ENCODE measurements at regions not wholly inside any gene's neighbourhood (a gene's known extent, or its start where the extent isn't known, plus 50 kb on each side); places are given as distances from the start of the nearest gene placed in this dataset.

DNA sequence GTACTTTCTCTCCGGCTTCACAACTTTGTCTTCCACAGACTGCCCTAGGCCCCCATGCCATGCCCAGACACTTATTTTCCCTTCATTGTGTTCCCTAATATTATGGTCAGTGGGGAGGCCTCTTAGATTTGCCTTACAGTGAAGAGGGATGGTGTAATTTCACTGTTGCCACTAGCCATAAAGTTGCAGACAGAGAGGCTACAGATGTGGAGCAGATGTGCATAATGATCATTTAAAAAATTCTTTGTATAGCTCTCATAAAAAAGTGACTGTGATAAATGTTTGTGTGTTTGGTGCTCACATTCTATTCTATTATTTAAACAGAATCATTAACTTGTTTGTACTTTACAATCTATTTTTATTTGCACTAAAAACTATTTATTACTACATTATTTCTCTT, 67.5 kb upstream of the FN1 start:
- H3K79me2 ChIP-seq (ENCODE audit: insufficient read depth, low read length) = no peaks in the 10 kb centered on the region
- DNase-seq (ENCODE audit: insufficient read length, low spot score, missing footprints) = no peak
- no peaks in the 10 kb centered on the region for H3K36me3 ChIP-seq (ENCODE audit: insufficient read depth, low read length)
- H3K27ac ChIP-seq (ENCODE audit: low read depth, low read length) = peak overlapping the region; percentile 88
- H3K4me1 ChIP-seq (ENCODE audit: insufficient read depth, low read length) = peaks cover 72% of the 10 kb centered on the region
- H3K4me3 ChIP-seq (ENCODE audit: insufficient read depth, low read length) = no peak overlapping the region
- no peak overlapping the region for H3K4me2 ChIP-seq (ENCODE audit: insufficient read depth, low read length)
- TF ChIP-seq, protein P1, sequence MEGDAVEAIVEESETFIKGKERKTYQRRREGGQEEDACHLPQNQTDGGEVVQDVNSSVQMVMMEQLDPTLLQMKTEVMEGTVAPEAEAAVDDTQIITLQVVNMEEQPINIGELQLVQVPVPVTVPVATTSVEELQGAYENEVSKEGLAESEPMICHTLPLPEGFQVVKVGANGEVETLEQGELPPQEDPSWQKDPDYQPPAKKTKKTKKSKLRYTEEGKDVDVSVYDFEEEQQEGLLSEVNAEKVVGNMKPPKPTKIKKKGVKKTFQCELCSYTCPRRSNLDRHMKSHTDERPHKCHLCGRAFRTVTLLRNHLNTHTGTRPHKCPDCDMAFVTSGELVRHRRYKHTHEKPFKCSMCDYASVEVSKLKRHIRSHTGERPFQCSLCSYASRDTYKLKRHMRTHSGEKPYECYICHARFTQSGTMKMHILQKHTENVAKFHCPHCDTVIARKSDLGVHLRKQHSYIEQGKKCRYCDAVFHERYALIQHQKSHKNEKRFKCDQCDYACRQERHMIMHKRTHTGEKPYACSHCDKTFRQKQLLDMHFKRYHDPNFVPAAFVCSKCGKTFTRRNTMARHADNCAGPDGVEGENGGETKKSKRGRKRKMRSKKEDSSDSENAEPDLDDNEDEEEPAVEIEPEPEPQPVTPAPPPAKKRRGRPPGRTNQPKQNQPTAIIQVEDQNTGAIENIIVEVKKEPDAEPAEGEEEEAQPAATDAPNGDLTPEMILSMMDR (IDR thresholded peaks at IDR 0.05; ENCODE audit: extremely low read depth, low read depth, low read length) = no peak
- no peaks in the 10 kb centered on the region for H3K9me3 ChIP-seq (ENCODE audit: low read depth, low read length)
- H4K20me1 ChIP-seq (ENCODE audit: insufficient read depth, low read length) = no peaks in the 10 kb centered on the region
- H3K27me3 ChIP-seq (ENCODE audit: insufficient read depth, low read length) = no peaks in the 10 kb centered on the region
- H2AFZ ChIP-seq (ENCODE audit: low read length) = no peak overlapping the region

DNA sequence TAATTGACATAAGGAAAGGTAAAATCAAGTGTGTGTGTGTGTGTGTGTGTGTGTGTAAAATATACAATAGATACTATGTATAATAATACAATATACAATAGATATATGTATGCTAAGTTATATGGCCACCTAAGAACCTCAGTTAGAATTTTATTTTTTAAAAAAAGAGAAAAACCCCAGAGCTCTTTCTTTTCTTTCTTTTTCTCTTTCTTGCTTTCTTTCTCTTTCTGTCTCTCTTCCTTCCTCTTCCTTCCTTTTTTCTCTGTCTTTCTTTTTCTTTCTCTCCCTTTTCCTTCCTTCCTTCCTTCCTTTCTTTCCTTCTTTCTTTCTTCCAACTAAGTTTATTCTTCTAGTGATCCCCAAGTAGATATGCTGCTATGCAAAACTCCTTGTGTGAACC, 64.6 kb upstream of the FN1 start:
- no peak overlapping the region for H3K4me2 ChIP-seq (ENCODE audit: insufficient read depth, low read length)
- peaks cover 52% of the 10 kb centered on the region for H3K4me1 ChIP-seq (ENCODE audit: insufficient read depth, low read length)
- H3K79me2 ChIP-seq (ENCODE audit: insufficient read depth, low read length) = no peaks in the 10 kb centered on the region

DNA sequence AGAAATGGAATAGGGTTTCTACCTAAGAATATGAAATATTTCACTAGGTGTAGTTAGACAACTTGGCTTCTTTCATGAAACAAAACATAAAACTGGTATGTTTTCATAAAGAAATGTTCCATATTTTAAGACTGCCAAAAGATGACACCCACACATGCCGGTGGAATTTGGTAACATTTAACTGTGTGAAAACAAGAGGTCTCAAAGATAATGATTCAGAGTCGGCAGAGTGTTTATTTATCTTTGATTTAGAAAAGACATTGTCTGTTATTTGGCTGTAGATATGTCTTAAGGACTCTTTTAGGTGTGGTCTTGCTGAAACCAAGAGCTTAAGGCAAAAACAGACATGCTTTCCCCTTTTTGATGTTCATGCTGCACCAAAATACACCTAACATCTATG, 63.5 kb upstream of the FN1 start:
- H4K20me1 ChIP-seq (ENCODE audit: insufficient read depth, low read length) = no peaks in the 10 kb centered on the region
- TF ChIP-seq, protein P1 (IDR thresholded peaks at IDR 0.05; ENCODE audit: extremely low read depth, low read depth, low read length) = no peak
- DNase-seq (ENCODE audit: insufficient read length, low spot score, missing footprints) = no peak
- no peaks in the 10 kb centered on the region for H3K9me3 ChIP-seq (ENCODE audit: low read depth, low read length)
- H3K27ac ChIP-seq (ENCODE audit: low read depth, low read length) = peak overlapping the region; percentile 85
- peaks cover 41% of the 10 kb centered on the region for H3K4me1 ChIP-seq (ENCODE audit: insufficient read depth, low read length)
- H3K27me3 ChIP-seq (ENCODE audit: insufficient read depth, low read length) = no peaks in the 10 kb centered on the region
- H3K4me2 ChIP-seq (ENCODE audit: insufficient read depth, low read length) = peak overlapping the region; percentile 17
- no peaks in the 10 kb centered on the region for H3K36me3 ChIP-seq (ENCODE audit: insufficient read depth, low read length)
- peak overlapping the region; percentile 7 for H2AFZ ChIP-seq (ENCODE audit: low read length)
- H3K4me3 ChIP-seq (ENCODE audit: insufficient read depth, low read length) = no peak overlapping the region
- H3K79me2 ChIP-seq (ENCODE audit: insufficient read depth, low read length) = no peaks in the 10 kb centered on the region

More for the DNA sequence above, 64.6 kb upstream of the FN1 start:
- Histone ChIP-seq H3K9me3 (ENCODE audit: low read depth, low read length) (no peaks in the 10 kb centered on the region), H3K36me3 (ENCODE audit: insufficient read depth, low read length) (no peaks in the 10 kb centered on the region), H4K20me1 (ENCODE audit: insufficient read depth, low read length) (no peaks in the 10 kb centered on the region), H3K27me3 (ENCODE audit: insufficient read depth, low read length) (no peaks in the 10 kb centered on the region), H3K27ac (ENCODE audit: low read depth, low read length) (peak overlapping the region; percentile 85), H3K4me3 (ENCODE audit: insufficient read depth, low read length) (no peak overlapping the region), H2AFZ (ENCODE audit: low read length) (no peak overlapping the region)
- TF ChIP-seq, protein P1 (IDR thresholded peaks at IDR 0.05; ENCODE audit: extremely low read depth, low read depth, low read length) = no peak
- no peak for DNase-seq (ENCODE audit: insufficient read length, low spot score, missing footprints)

DNA sequence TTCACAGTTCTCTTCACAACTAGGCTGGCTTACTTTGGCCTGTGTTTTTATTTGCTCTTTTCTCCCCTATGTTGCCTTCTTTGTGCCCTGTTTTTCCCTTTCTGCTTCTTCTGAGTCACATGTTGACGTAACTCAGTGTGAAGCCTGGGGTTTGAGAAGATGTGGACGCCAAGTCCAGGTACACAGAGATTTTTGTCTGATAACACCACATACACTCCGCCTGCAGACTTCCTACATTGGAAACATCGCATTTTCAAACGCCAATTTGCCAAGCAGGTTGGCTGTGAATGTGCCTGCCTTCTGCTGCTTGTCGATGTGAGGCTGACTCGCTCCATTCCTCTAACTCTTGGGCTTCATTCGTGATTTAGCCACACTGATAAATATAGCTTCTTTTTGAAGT, 62.6 kb upstream of the FN1 start:
- peak overlapping the region; percentile 17 for H3K4me2 ChIP-seq (ENCODE audit: insufficient read depth, low read length)
- no peaks in the 10 kb centered on the region for H3K27me3 ChIP-seq (ENCODE audit: insufficient read depth, low read length)
- H3K9me3 ChIP-seq (ENCODE audit: low read depth, low read length) = no peaks in the 10 kb centered on the region
- no peaks in the 10 kb centered on the region for H3K36me3 ChIP-seq (ENCODE audit: insufficient read depth, low read length)
- no peak for DNase-seq (ENCODE audit: insufficient read length, low spot score, missing footprints)
- H2AFZ ChIP-seq (ENCODE audit: low read length) = peak overlapping the region; percentile 23
- H3K79me2 ChIP-seq (ENCODE audit: insufficient read depth, low read length) = no peaks in the 10 kb centered on the region
- no peak overlapping the region for H3K4me3 ChIP-seq (ENCODE audit: insufficient read depth, low read length)
- peak overlapping the region; percentile 85 for H3K27ac ChIP-seq (ENCODE audit: low read depth, low read length)
- H4K20me1 ChIP-seq (ENCODE audit: insufficient read depth, low read length) = no peaks in the 10 kb centered on the region
- TF ChIP-seq, protein P1 (IDR thresholded peaks at IDR 0.05; ENCODE audit: extremely low read depth, low read depth, low read length) = no peak
- peaks cover 36% of the 10 kb centered on the region for H3K4me1 ChIP-seq (ENCODE audit: insufficient read depth, low read length)

All from osteoblast (primary cell).